SU-DHL-6 (cell line): ENCODE measurements at regions not wholly inside any gene's neighbourhood (a gene's known extent, or its start where the extent isn't known, plus 50 kb on each side); places are given as distances from the start of the nearest gene placed in this dataset.

Source experiments
- H2AFZ ChIP-seq: fragments of 200-600 bp; sonication (generic); 2 replicates; pipeline ENCODE4 v1.6.1; 2014; ENCODE audit warnings: low read depth, mild to moderate bottlenecking, moderate library complexity, mixed read lengths, antibody characterized with exemption, low read length; ENCODE audit not compliant: severe bottlenecking
- H3F3A ChIP-seq: fragments of 200-600 bp; shearing (Covaris generic); 2 replicates; pipeline ENCODE4 v1.6.0; 2016; ENCODE audit warnings: antibody characterized with exemption, mild to moderate bottlenecking; ENCODE audit not compliant: insufficient read depth
- H3K27ac ChIP-seq: fragments of 200-600 bp; sonication (generic); 2 replicates; pipeline ENCODE4 v1.5.1; 2016; ENCODE audit warnings: low read depth, mild to moderate bottlenecking, low read length, moderate library complexity, mixed read lengths
- H3K27me3 ChIP-seq: fragments of 200-600 bp; sonication (generic), shearing (Covaris generic); 2 replicates; pipeline ENCODE4 v1.6.0; 2014; ENCODE audit warnings: mild to moderate bottlenecking, low read length
- H3K36me3 ChIP-seq: fragments of 200-600 bp; sonication (generic); 2 replicates; pipeline ENCODE4 v1.6.1; 2014; ENCODE audit warnings: mild to moderate bottlenecking, low read length, mixed read lengths
- H3K4me2 ChIP-seq: fragments of 300-600, 200-600 bp; shearing (Covaris generic), sonication (generic); 2 replicates; pipeline ENCODE4 v1.6.0; 2014; ENCODE audit warnings: low read length, low read depth, mild to moderate bottlenecking; ENCODE audit not compliant: poor library complexity, severe bottlenecking
- H3K4me3 ChIP-seq: fragments of 200-600 bp; sonication (generic); 2 replicates; pipeline ENCODE4 v1.5.1; 2014; ENCODE audit warnings: antibody characterized with exemption, low read length, mild to moderate bottlenecking, mixed read lengths; ENCODE audit not compliant: insufficient read depth, poor library complexity, severe bottlenecking
- H3K79me2 ChIP-seq: fragments of 200-600 bp; sonication (generic); 2 replicates; pipeline ENCODE4 v1.6.1; 2014; ENCODE audit warnings: mild to moderate bottlenecking, low read length, moderate library complexity; ENCODE audit not compliant: insufficient read depth
- H3K9ac ChIP-seq: fragments of 200-600 bp; sonication (generic); 2 replicates; pipeline ENCODE4 v1.7.0; 2014; ENCODE audit warnings: mild to moderate bottlenecking, low read length
- H3K9me2 ChIP-seq: fragments of 200-600 bp; sonication (generic); replicated peaks from 2 replicates; pipeline ENCODE4 v1.6.1; 2014; ENCODE audit warnings: low read length; ENCODE audit not compliant: insufficient read depth
- H3K9me3 ChIP-seq: fragments of 200-600 bp; sonication (generic); 2 replicates; pipeline ENCODE4 v1.6.1; 2014; ENCODE audit warnings: low read length, mixed read lengths; ENCODE audit not compliant: insufficient read depth
- H4K20me1 ChIP-seq: fragments of 200-600 bp; sonication (generic); 2 replicates; pipeline ENCODE4 v1.6.1; 2014; ENCODE audit warnings: low read depth, mild to moderate bottlenecking, antibody characterized with exemption, low read length, moderate library complexity, mixed read lengths
- EZH2phosphoT487 ChIP-seq: fragments of 200-600 bp; sonication (generic), shearing (Covaris generic); conservative IDR thresholded peaks from 2 replicates; pipeline ENCODE4 v1.6.1; 2018; ENCODE audit warnings: mild to moderate bottlenecking, antibody characterized with exemption, low read length, moderate library complexity, mixed read lengths
- TF ChIP-seq, protein P1 (sequence below): fragments of 200-600 bp; sonication (generic); IDR thresholded peaks from one replicate; pipeline ENCODE4 v1.5.1; 2017; ENCODE audit warnings: antibody characterized with exemption, mild to moderate bottlenecking, low read length, moderate library complexity; ENCODE audit not compliant: insufficient read depth, poor library complexity, severe bottlenecking

DNA sequence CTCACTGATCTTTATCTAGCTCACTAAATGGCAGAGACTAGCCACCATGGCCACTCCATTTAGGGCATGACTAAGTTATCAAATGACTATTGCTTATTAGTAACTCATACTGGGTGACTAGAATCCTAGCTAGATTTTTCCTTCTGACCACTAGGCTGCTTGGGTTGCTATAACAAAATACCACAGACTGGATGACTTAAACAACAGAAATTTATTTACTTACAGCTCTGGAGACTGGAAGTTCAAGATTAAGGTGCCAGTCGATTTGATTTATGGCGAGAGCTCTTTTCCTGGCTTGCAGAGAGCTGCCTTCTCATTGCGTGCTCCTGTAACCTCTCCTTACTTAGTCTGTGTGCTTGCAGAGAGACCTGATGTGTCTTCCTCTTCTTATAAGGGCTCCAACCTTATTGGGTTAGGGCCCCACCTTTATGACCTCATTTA, 55.0 kb upstream of the APC start:
- Histone ChIP-seq H3F3A (no peaks in the 10 kb centered on the region), H3K27me3 (no peaks in the 10 kb centered on the region), H2AFZ (no peak overlapping the region), H4K20me1 (no peaks in the 10 kb centered on the region), H3K9me3 (no peaks in the 10 kb centered on the region), H3K4me3 (no peak overlapping the region), H3K9me2 (no peaks in the 10 kb centered on the region), H3K27ac (no peak overlapping the region), H3K4me2 (no peak overlapping the region), H3K9ac (no peak overlapping the region), H3K79me2 (no peaks in the 10 kb centered on the region), H3K36me3 (no peaks in the 10 kb centered on the region)
- TF ChIP-seq EZH2phosphoT487 = no peak
- TF ChIP-seq, protein P1, sequence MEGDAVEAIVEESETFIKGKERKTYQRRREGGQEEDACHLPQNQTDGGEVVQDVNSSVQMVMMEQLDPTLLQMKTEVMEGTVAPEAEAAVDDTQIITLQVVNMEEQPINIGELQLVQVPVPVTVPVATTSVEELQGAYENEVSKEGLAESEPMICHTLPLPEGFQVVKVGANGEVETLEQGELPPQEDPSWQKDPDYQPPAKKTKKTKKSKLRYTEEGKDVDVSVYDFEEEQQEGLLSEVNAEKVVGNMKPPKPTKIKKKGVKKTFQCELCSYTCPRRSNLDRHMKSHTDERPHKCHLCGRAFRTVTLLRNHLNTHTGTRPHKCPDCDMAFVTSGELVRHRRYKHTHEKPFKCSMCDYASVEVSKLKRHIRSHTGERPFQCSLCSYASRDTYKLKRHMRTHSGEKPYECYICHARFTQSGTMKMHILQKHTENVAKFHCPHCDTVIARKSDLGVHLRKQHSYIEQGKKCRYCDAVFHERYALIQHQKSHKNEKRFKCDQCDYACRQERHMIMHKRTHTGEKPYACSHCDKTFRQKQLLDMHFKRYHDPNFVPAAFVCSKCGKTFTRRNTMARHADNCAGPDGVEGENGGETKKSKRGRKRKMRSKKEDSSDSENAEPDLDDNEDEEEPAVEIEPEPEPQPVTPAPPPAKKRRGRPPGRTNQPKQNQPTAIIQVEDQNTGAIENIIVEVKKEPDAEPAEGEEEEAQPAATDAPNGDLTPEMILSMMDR = no peak

DNA sequence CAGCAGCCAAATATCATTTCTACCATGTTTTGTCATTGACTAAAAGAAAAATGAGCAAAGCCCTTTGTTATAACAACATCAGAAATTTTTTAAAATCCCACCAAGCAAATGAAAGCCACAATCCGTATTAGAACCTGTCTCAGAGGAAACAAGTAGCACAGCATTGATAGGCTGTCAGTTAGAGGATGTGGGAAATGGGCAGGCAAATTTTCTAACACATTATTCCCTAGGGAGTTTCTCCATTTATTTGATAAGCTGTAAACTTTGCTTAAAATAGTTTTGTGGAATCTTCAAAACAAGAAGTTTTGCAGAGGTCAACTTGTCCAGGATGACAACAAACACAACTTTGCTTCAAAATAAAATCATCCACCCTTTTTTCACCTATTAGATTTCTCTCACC, 53.6 kb upstream of the APC start:
- Histone ChIP-seq H3K79me2 (no peaks in the 10 kb centered on the region), H3K4me2 (no peak overlapping the region), H3K27ac (no peak overlapping the region), H3K9ac (no peak overlapping the region), H3K36me3 (no peaks in the 10 kb centered on the region), H2AFZ (no peak overlapping the region), H3K9me3 (no peaks in the 10 kb centered on the region), H3K9me2 (no peaks in the 10 kb centered on the region), H4K20me1 (no peaks in the 10 kb centered on the region), H3K4me3 (no peak overlapping the region), H3F3A (no peaks in the 10 kb centered on the region), H3K27me3 (no peaks in the 10 kb centered on the region)
- TF ChIP-seq EZH2phosphoT487 = no peak
- TF ChIP-seq, protein P1 = no peak

DNA sequence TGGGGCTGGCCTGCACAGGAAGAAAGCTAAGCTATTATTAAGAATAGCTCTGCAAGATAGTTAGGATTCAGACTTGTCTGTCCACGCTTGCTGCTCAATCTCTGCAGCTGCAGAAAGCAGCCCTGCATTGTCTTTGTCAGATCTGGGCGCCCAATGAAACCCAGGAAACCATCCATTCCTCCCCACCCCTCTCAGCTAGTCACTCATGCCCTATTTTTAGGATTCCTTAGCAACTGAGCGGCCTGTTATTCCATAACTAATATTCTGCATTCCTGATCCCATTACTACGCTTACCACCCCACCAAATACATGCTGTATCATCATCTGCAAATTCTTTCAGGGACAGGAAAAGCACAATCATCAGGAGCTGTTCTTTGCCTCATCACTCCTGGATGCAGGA, 52.9 kb upstream of the APC start:
- Histone ChIP-seq H3K9ac (no peak overlapping the region), H3K4me2 (no peak overlapping the region), H3K9me2 (no peaks in the 10 kb centered on the region), H2AFZ (no peak overlapping the region), H3K27ac (no peak overlapping the region), H3K36me3 (no peaks in the 10 kb centered on the region), H3K9me3 (no peaks in the 10 kb centered on the region), H3K27me3 (no peaks in the 10 kb centered on the region), H3K79me2 (no peaks in the 10 kb centered on the region), H4K20me1 (no peaks in the 10 kb centered on the region), H3K4me3 (no peak overlapping the region), H3F3A (no peaks in the 10 kb centered on the region)
- TF ChIP-seq, protein P1 = no peak
- TF ChIP-seq EZH2phosphoT487 = no peak

DNA sequence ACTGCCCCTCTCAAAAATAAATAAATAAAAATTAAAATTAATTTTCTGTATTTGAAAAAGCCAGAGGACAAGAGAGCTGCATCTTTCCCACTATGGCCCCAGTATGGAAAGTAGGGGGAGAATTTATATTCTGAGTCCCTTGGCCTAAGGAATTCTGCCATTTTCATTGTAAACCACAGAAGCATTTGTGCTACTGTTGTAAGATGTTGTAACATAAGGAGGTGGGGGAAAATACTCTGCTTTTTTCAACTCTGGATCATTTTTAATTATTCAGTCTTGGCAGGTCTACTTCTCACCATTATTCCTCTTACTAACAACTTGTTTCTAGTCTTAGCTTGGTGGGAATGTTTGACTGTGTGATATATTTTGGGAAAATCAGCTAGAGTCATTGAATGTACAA, 52.3 kb upstream of the APC start:
- Histone ChIP-seq H2AFZ (no peak overlapping the region), H3K9ac (no peak overlapping the region), H3K79me2 (no peaks in the 10 kb centered on the region), H4K20me1 (no peaks in the 10 kb centered on the region), H3K27ac (no peak overlapping the region), H3K9me2 (no peaks in the 10 kb centered on the region), H3K4me2 (no peak overlapping the region), H3K36me3 (no peaks in the 10 kb centered on the region), H3K27me3 (no peaks in the 10 kb centered on the region), H3F3A (no peaks in the 10 kb centered on the region), H3K4me3 (no peak overlapping the region), H3K9me3 (no peaks in the 10 kb centered on the region)
- TF ChIP-seq, protein P1 = no peak
- TF ChIP-seq EZH2phosphoT487 = no peak
